HepG2 (cell line): ENCODE measurements at regions not wholly inside any gene's neighbourhood (a gene's known extent, or its start where the extent isn't known, plus 50 kb on each side); places are given as distances from the start of the nearest gene placed in this dataset.

Source experiments
- ATAC-seq: fragments of 200-7000 bp; cut with Tn5 transposase; 3 replicates; pipeline ENCODE4 v1.9.1; 2020; ENCODE audit warnings: mild to moderate bottlenecking, moderate library complexity
- BruUV-seq: library from RNA; stranded (reverse); fragments of 400-500 nt; replicated peaks from 2 replicates; lab custom pipeline; 2021; lab: Mats Ljungman, UMichigan
- CTCF ChIA-PET: fragments of 300-600 bp; formaldehyde crosslinking; extraction: SDS; loops from one replicate; lab custom pipeline; 2021; ENCODE audit warnings: low total read pairs, inconsistent platforms, low intra/inter-chr PET ratio; lab: Yijun Ruan, JAX
- POLR2A ChIA-PET: fragments of 350-600 bp; sonication (Branson Sonifier 250); formaldehyde crosslinking; loops from one replicate; lab custom pipeline; 2020; ENCODE audit warnings: antibody characterized with exemption, inconsistent platforms; lab: Yijun Ruan, JAX
- DNase-seq: peaks from one replicate; pipeline ENCODE4 v3.0.0-alpha.2; 2015; ENCODE audit warnings: low spot score
- FAIRE-seq: peaks from 3 replicates; lab custom pipeline; 2011; peaks lifted over from hg19 to GRCh38; lab: Jason Lieb, UNC
- H2AFZ ChIP-seq: one replicate; pipeline ENCODE4 v1.6.1; 2011; ENCODE audit warnings: low read length, inconsistent platforms
- H3K27ac ChIP-seq: fragments of 300-600 bp; 3 replicates; pipeline ENCODE4 v1.8.0; 2011; ENCODE audit warnings: mixed run types, mild to moderate bottlenecking, mixed read lengths, low read length, inconsistent platforms; ENCODE audit not compliant: insufficient read depth; ENCODE audit errors: extremely low read length
- H3K27me3 ChIP-seq, 2 experiments: fragments of 200-600 bp in 1 of 2; 2 replicates in 1 of 2; 3 replicates in 1 of 2; pipeline versions ENCODE4 v1.6.0 to v1.8.0; 2011; ENCODE audit warnings: low read length in 2 of 2, mild to moderate bottlenecking in 2 of 2, moderate library complexity in 2 of 2, inconsistent platforms in 1 of 2; ENCODE audit not compliant: insufficient read depth in 2 of 2, control insufficient read depth in 1 of 2
- H3K36me3 ChIP-seq, 2 experiments: fragments of 200-600 bp in 1 of 2; replicated peaks in 1 of 2; 2 replicates in 1 of 2; 3 replicates in 1 of 2; pipeline versions ENCODE4 v1.5.1 to v1.8.0; 2011; ENCODE audit warnings: low read length in 2 of 2, inconsistent platforms in 1 of 2; ENCODE audit not compliant: insufficient read depth in 2 of 2, control insufficient read depth in 1 of 2
- H3K4me1 ChIP-seq: 2 replicates; pipeline ENCODE4 v1.5.1; 2012; ENCODE audit warnings: low read length, inconsistent platforms; ENCODE audit not compliant: insufficient read depth
- H3K4me2 ChIP-seq: 2 replicates; pipeline ENCODE4 v1.6.0; 2011; ENCODE audit warnings: low read depth, low read length, inconsistent platforms
- H3K4me3 ChIP-seq, 3 experiments: fragments of 200-600 bp in 1 of 3; sonication (generic), shearing (Covaris generic) in 1 of 3; replicated peaks in 1 of 3; 2 replicates each; pipeline ENCODE4 v1.5.1; 2011 to 2016; ENCODE audit warnings: low read length in 3 of 3, inconsistent platforms in 2 of 3, low read depth in 2 of 3, mild to moderate bottlenecking in 2 of 3, control low read depth in 1 of 3, mixed read lengths in 1 of 3; ENCODE audit not compliant: insufficient read depth in 1 of 3
- H3K79me2 ChIP-seq: one replicate; pipeline ENCODE4 v1.6.1; 2011; ENCODE audit warnings: low read length, inconsistent platforms; ENCODE audit not compliant: insufficient read depth
- H3K9ac ChIP-seq: 2 replicates; pipeline ENCODE4 v1.6.0; 2011; ENCODE audit warnings: mild to moderate bottlenecking, low read depth, low read length, inconsistent platforms; ENCODE audit not compliant: insufficient read depth
- H3K9me3 ChIP-seq: 2 replicates; pipeline ENCODE4 v1.5.1; 2012; ENCODE audit warnings: mild to moderate bottlenecking, low read length
- H4K20me1 ChIP-seq: 2 replicates; pipeline ENCODE4 v1.6.0; 2011; ENCODE audit warnings: inconsistent platforms, mild to moderate bottlenecking, low read length, moderate library complexity; ENCODE audit not compliant: insufficient read depth
- HOXA7 ChIP-seq: sonication (generic); formaldehyde crosslinking; IDR thresholded peaks from 2 replicates; pipeline ENCODE4 v1.8.1; 2022; ENCODE audit warnings: mild to moderate bottlenecking, missing genetic modification reagents, moderate library complexity
- NONO ChIP-seq, 2 experiments: fragments of 450-650 bp in 1 of 2; sonication (generic) in 1 of 2; formaldehyde crosslinking in 1 of 2; IDR thresholded peaks in 1 of 2; conservative IDR thresholded peaks in 1 of 2; 2 replicates each; pipeline versions ENCODE4 v1.6.1 to v1.8.0; 2017 to 2022; ENCODE audit warnings: mild to moderate bottlenecking in 1 of 2, missing genetic modification reagents in 1 of 2, moderate library complexity in 1 of 2
- RNF219 ChIP-seq: sonication (generic); formaldehyde crosslinking; IDR thresholded peaks from 2 replicates; pipeline ENCODE4 v1.5.0; 2020; ENCODE audit warnings: mild to moderate bottlenecking, missing genetic modification reagents
- SPEN ChIP-seq: sonication (generic); formaldehyde crosslinking; IDR thresholded peaks from 2 replicates; pipeline ENCODE4 v1.5.1; 2020; ENCODE audit warnings: low read depth, mild to moderate bottlenecking, missing genetic modification reagents
- ZFP36L2 ChIP-seq: sonication (generic); formaldehyde crosslinking; IDR thresholded peaks from 2 replicates; pipeline ENCODE4 v1.4.0; 2020; ENCODE audit warnings: missing genetic modification reagents
- ZMAT3 ChIP-seq: sonication (generic); formaldehyde crosslinking; conservative IDR thresholded peaks from 2 replicates; pipeline ENCODE4 v1.7.0; 2021; ENCODE audit warnings: missing genetic modification reagents
- ZMYM2 ChIP-seq: sonication (generic); formaldehyde crosslinking; IDR thresholded peaks from 2 replicates; pipeline ENCODE4 v1.8.0; 2022; ENCODE audit warnings: mild to moderate bottlenecking, missing genetic modification reagents
- ZNF256 ChIP-seq: sonication (generic); formaldehyde crosslinking; conservative IDR thresholded peaks from 2 replicates; pipeline ENCODE4 v1.4.0; 2020; ENCODE audit warnings: missing genetic modification reagents
- ZNF512 ChIP-seq: sonication (generic); formaldehyde crosslinking; IDR thresholded peaks from 2 replicates; pipeline ENCODE4 v1.4.0; 2020; ENCODE audit warnings: mild to moderate bottlenecking, missing genetic modification reagents
- ZNF530 ChIP-seq: sonication (generic); formaldehyde crosslinking; IDR thresholded peaks from 2 replicates; pipeline ENCODE4 v1.5.0; 2020; ENCODE audit warnings: low read depth, mild to moderate bottlenecking, missing genetic modification reagents
- ZNF678 ChIP-seq: sonication (generic); formaldehyde crosslinking; IDR thresholded peaks from 2 replicates; pipeline ENCODE4 v1.4.0; 2020; ENCODE audit warnings: mild to moderate bottlenecking, missing genetic modification reagents
- ZNF749 ChIP-seq: sonication (generic); formaldehyde crosslinking; IDR thresholded peaks from 2 replicates; pipeline ENCODE4 v1.8.0; 2022; ENCODE audit warnings: mild to moderate bottlenecking, missing genetic modification reagents, moderate library complexity, borderline replicate concordance
- ZSCAN31 ChIP-seq: sonication (generic); formaldehyde crosslinking; IDR thresholded peaks from 2 replicates; pipeline ENCODE4 v1.5.0; 2020; ENCODE audit warnings: low read depth, mild to moderate bottlenecking, missing genetic modification reagents
- in situ Hi-C: cut with HindIII; loops from 2 replicates; pipeline ENCODE4 v1.10.0; 2017; ENCODE audit warnings: low pct_unique_long_range_greater_than_20kb; ENCODE audit not compliant: extremely low pct_ligation_motif_present
- intact Hi-C: fragments of 100-400 bp; cut with micrococcal nuclease; formaldehyde crosslinking; loops from one replicate; pipeline ENCODE4 v1.10.0; 2022; ENCODE audit not compliant: unreplicated experiment

- intact Hi-C loops (no loop called here), in situ Hi-C loops (loop anchor here (25.0 kb wide), 1 partner anchor 1066 kb away; the partner anchor contains the start of gene TGFB2)
- Histone ChIP-seq H3K9ac (no peak overlapping the region), H3K79me2 (no peaks in the 10 kb centered on the region), H3K4me3 (no peak overlapping the region), H4K20me1 (no peaks in the 10 kb centered on the region), H2AFZ (no peak overlapping the region), H3K4me2 (no peak overlapping the region), H3K27me3 (no peaks in the 10 kb centered on the region), H3K4me1 (peaks cover 6% of the 10 kb centered on the region; the same call in 1 of the 2 replicates), H3K27ac (no peak overlapping the region), H3K9me3 (no peaks in the 10 kb centered on the region), H3K36me3 (no peaks in the 10 kb centered on the region)
- ChIA-PET CTCF (no interaction called here), POLR2A (interaction anchor here (1.6 kb wide), 1 partner anchor 230 kb away, joined by 3 read pairs; the partner anchor contains the start of gene LYPLAL1)
- no TSS peak for BruUV-seq
- FAIRE-seq: no peak
- TF ChIP-seq ZNF256 (CRISPR knock-in tag): no peak
- TF ChIP-seq ZNF530: no peak
- TF ChIP-seq ZNF749 (CRISPR knock-in tag): no peak
- TF ChIP-seq SPEN (CRISPR knock-in tag): no peak
- no peak for TF ChIP-seq ZFP36L2 (CRISPR knock-in tag)
- no peak for TF ChIP-seq NONO (IDR thresholded peaks at IDR 0.05)
- TF ChIP-seq NONO (CRISPR knock-in tag; conservative IDR thresholded peaks at IDR 0.05): no peak
- TF ChIP-seq ZNF678 (CRISPR knock-in tag): no peak
- no peak for TF ChIP-seq RNF219 (CRISPR knock-in tag)
- no peak for TF ChIP-seq HOXA7 (CRISPR knock-in tag)
- no peak for TF ChIP-seq ZNF512 (CRISPR knock-in tag)
- TF ChIP-seq ZSCAN31 (CRISPR knock-in tag): no peak
- TF ChIP-seq ZMAT3 (CRISPR knock-in tag): no peak
- TF ChIP-seq ZMYM2 (CRISPR knock-in tag): no peak
- DNase-seq: no peak
- ATAC-seq: no peak
Measured at GRCh38 chr1:219402925-219403324, 210.0 kb downstream of the ZC3H11B start.
